Glomerular visceral epithelial cell (primary cell): ENCODE measurements at regions not wholly inside any gene's neighbourhood (a gene's known extent, or its start where the extent isn't known, plus 50 kb on each side); places are given as distances from the start of the nearest gene placed in this dataset.

Source experiments
- DNase-seq: peaks from one replicate; pipeline ENCODE4 v3.0.0-alpha.2; 2016; ENCODE audit errors: extremely low spot score

DNA sequence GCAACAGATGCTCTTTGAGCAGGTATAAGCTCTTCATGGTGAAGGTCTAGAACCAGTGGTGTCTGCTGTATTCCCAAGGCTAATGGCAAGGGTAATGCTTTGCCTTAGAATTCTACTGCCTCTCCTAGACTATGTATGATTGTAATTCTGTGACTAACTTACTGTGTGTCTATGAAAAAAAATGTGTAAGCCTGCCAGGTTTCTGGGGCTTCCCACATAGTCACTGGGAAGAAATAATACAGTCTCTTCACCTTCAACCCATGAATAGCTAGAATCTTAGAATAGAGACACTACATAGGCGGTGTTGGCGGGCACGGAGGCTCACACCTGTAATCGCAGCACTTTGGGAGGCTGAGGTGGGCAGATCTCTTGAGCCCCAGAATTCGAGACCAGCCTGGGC is 84.1 kb downstream of the C11orf91 start:
- no peak for DNase-seq

DNA sequence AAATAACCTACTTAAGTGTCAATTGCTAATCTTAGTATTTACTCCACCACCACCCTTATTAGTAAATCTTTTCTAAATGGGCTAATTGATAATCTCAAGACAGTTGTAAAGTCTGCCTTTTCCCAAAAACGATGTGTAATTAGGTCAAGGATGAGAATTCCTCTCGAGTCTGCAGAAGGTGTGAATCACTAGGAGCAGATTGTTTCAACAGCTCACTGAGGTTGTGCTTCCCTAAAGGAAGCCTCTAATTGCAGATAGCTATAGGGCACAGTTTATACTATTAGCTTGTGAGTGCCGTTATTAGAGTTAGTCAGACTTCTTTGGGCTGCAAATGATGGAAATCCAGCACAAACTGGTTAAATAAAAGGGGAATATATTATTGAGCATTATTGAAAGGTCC is 84.9 kb downstream of the C11orf91 start:
- DNase-seq: no peak

DNA sequence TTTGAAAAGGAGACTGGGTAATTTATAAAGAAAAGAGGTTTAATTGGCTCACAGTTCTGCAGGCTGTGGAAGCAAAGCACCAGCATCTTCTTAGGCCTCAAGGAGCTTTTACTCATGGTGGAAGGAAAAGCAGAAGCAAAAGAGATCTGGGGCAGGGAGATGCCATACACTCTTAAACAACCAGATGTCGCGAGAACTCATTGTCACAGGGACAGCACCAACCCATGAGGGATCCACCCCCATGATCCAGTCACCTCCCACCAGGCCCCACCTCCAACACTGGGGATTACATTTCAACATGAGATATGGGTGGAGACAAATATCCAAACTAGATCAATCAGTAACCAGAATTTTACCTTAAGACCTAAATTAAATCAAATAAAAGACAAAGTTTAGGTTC is 87.2 kb downstream of the C11orf91 start:
- DNase-seq: no peak

DNA sequence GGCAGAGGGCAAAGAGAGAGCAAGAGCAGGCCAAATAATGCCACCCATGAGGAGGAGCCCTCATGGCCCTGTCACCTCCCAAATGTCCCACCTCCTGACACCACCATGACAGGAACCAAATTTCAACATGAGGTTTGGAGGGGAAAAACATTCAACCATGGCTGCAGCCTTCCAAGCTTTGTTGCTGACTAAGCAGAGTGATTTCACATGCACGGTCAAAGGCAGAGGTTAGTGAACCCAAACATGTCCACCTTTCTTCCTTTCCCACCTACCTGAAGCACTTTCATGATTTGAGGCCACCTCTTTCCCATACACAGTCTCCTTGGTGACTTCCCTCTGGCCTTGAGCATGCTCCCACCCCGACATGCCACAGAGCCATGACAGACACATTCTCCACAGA is 89.7 kb downstream of the C11orf91 start:
- DNase-seq: no peak

DNA sequence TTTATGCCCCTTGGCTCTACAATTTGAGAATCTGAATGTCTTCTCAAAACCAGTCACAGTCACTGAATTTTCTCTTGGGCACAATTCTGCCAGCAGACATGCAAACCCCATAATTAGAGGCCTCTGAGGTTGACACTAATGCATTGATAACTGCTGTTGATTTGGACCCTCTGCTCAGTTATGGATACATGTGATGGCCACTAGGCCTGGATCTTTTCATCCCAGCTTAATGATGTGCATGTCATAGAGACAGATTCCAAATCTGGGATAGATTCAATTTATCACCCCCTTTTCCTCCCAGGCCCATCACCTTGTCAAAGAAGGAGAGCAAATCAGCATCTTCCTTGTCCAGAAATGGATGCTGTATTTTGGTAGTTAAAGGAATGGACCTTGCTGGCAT is 92.2 kb downstream of the C11orf91 start:
- DNase-seq: no peak

DNA sequence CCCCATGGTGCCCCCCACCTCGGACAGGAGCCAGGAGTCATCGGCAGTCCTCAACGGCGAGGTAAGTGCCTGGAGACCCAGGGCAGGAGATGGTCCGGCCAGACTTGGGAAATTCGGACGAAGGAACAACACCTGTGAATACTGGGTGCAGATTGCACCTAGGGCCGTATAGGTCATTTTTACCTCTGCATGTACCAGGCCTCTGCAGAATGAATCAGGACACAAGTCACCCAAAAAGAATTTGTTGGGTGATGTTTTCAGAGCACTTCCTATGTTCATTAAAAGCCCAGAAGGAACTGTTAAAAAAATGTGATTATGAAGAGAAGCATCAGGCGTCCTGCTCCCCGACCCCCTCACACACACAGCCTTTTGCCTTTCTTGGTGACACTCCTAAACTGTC is 93.9 kb downstream of the C11orf91 start:
- no peak for DNase-seq

DNA sequence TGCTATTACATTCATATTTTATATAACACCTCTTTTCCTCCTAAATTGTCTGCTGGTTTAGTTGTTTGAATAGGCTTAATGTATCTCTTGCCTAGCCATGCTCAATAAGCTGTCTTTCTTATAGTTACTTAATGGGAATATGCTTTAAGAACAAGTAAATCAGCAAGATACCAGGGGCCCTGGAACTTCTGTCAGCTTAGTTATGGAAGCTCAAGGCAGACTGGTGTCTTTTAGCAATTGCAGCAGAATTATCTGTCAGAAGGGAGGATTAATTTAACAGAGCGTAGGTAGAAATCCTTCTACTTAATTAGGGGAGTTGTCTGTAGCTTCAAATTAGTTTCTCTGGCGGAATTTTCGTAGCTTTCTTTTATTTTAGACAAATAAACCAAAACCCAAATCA is 94.9 kb downstream of the C11orf91 start:
- DNase-seq: no peak

DNA sequence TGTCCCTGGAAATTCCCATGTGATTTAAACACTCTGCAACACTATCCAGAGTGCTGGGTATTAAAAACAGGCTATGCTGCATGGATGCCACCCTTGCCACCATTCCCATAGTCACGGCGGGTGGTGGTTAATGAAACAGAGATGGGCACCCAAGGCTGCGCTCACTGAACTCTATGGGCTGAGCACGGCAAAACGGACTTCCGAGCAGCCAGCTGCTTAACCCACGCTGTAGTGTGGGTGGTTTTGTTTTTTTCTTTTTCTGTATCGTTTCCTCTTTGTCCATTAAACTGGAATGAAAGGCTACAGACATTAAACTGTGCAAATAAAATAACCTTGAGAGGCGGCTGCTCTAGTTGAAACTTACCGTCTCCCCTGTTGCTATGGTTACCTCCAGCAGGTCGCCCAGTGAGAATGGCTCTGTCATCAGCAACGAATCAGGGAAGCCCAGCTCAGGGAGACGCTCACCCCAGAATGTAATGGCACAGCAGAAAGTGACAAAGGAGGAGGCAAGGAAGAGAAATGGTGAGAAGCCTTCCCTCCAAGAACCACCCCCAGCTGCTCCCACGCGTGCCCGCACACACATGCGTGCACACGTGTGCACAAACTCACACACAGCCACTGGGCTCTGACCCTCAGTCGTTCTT is 102.1 kb downstream of the C11orf91 start:
- no peak for DNase-seq

DNA sequence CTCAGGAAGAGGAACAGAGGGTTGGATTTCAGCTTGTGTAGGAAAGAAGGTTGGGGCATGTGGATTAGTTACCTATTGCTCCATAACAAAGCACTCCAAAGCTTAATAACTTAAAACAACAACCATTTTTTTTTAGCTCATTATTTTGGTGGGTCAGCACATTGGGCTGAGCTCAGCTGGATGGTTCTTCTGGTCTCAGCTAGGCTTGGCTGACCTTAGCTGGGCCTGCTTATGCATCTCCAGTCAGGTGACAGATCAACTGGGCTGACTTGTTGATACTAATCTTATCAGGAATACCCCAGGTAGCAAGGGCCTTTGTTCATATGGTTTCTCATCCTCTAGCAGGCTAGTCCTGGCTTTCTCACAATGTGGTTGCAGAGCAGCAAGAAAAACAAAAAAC is 106.4 kb downstream of the C11orf91 start:
- DNase-seq: no peak

DNA sequence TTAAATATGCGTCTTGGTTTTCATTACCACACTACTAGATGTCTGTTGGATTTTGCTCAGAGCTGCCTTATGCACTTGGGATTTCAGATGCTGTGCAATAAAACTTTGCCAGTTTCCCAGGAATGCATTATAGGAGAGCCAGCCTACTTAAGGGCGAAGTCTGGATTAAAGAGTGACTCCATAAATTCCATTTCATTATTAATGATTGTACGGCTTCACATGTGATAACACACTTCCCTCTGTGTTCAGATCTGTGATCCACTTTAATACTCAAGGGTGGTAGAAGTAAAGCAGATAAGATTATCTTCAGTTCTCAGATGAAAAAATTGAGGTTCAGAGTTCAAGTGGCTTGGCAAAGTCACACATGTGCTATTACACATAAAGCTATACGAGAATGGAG is 110.2 kb downstream of the C11orf91 start:
- no peak for DNase-seq

DNA sequence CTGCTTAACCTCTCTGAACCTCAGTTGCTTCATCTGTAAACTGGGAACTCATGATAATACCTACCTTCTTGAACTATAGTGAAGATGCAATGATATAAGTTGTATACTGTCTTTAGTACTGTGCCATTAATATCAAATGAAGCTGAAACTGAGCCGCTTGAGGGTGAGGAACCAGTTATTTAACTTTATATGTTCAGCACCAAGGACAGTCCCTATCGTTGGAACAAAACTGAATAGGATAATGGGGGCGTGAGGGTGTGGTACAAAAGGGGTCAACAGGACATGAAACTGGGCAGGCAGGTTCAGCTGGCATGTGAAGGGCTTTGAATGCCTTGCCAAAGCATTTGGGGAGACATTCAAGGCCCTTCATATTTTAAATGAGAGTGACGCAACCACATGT is 112.6 kb downstream of the C11orf91 start:
- no peak for DNase-seq

DNA sequence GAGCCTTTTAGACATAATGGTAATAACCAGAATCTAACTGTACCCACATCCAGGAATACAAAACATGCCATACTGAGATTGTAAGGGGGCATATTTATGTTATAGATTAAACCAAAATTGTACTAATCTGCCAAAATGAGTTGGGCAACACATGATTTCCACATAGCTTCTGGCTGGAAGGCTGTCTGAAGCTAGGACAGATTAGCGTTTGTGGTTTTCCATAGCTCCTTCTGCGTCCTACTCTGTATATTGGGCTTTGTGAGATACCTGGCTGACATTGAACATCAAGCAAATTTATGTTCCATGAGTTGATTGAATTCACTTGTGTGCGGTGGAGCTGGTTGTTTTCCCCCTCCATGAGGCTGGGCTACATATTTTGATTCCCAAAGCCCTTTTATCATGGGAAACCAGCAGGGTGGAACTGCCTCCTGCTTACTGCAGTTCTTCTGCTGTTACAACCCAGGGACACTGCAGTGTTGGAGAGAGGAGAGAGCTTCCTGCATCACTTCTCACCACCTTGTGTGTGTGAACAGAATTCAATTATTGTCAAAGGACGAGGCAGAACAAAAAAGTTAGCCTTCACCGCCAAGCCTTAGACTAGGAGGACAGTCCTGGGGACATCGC is 114.9 kb downstream of the C11orf91 start:
- DNase-seq: peak; percentile 13

DNA sequence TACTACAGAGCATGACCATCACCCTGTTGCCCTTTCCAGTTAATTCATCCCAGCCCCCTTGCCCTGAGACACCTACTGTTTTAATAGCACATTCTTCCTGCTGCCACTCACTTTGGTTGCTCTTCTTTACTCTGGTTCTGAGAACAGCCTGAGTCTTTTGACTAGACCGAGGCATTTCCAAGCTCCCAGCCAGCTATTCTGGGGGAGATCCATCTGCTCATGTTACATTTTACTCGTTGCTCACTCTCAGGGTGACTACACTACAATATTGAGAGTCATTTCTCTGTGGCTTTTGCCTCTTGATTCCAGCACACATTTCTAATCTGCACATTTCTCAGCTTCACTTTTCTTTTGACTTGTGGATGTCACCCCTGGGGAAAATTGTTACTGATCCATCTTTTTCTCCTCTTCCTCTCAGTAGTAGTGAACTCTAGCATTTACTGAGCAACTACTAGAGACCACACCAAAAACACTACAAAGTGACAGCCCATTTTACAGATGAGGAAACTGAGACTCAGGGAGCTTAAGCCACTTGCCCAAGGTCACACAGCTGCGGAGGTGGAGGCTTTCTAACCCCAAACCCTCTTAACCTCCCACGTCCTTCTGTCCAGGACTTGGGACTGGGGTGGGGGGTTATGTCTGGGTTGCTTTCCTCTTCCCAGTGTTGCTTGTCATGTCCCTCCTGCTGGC is 117.8 kb downstream of the C11orf91 start:
- DNase-seq: no peak

DNA sequence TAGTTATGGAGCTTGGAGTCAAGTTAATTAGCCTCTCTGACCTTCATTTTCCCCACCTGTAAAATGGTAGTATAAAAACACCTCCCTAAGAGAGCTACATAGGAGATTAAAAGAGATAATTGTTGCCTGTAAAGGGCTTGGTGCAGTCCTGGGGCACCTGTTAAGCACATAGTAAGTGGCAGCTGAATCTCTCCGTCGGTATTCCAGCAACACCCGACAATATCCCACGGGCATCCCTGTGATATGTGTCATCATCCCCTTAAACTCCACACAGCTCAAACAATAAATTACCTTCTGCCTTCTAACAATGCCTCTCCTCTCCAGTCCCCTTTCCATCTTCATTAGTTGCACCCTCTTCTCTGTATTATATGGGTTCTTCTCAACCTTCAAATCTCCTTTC is 121.5 kb downstream of the C11orf91 start:
- DNase-seq: no peak

DNA sequence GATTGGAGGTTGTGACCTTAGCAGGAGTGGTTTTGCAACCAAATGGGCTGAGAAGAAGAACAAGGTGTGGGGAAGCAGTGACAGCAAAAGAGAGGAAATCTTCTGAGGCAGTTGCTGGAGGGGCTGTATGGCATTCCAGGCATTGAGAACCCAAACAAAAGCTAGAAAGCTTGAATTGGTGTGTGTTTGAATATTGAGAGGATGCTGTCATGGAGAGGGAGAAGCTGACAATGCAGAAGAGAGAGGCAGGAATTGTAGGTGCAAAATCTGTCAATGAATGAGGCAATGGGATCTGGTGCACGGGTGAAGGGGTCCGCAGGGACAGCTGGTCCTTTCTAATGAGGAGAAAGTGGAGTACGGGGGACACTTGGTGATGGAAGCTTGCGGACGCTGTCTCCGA is 123.4 kb downstream of the C11orf91 start:
- DNase-seq: no peak

DNA sequence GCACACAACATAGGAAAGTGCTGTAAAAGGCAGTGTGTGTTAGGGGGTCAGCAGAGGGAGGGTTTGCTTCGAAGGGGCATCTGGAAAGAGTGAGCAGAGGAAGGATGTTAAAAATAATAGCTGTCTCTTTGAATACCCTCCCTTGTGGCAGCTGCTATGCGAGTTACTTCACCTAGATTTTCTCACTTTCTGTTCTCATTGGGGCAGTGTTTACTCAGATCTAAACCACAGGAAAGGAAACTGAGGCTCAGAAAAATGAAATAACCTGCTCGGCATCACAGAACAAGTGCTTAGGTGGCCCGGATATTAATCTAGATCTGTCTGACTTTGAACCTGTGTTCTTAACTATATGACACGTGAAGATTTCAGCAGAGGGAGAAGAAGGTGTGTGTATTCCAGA is 125.3 kb downstream of the C11orf91 start:
- no peak for DNase-seq

DNA sequence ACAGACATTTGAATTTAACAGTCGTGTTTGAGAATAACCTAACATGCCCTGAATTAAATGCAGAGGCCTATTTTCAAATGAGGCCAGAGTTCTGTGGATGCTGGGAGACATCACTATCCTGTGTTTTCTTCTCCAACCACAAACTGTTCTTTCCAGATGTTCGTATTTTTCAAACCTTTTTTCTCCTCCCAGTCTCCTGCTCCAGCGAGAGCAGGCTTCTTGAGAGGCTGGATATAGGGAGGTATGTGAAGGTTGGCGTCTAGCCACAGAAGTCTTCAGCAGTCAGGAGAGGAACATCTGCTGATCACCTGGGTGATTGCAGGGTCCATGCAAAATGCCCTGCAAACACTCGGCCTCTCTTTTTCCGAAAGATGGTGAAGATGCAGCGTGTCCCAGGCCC is 126.3 kb downstream of the C11orf91 start:
- DNase-seq: no peak

DNA sequence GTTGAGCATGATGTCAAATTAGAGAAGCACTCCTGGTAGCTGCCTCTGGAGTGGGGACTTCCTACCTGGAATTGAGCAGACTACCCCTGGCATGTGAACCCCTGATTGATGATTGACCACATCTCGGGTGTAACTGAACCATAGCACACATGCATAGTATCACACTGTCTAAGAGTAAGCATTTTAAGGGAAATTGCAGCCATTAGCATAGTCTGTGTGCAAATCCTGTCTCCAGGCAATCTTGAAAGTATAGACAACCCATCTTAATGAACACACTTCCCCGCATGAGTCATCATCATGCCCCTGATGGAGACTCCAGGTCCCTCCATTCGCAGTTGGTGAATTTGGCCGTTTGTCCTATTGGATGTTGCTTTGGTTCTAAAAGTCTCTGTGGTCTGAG is 131.3 kb downstream of the C11orf91 start:
- no peak for DNase-seq

DNA sequence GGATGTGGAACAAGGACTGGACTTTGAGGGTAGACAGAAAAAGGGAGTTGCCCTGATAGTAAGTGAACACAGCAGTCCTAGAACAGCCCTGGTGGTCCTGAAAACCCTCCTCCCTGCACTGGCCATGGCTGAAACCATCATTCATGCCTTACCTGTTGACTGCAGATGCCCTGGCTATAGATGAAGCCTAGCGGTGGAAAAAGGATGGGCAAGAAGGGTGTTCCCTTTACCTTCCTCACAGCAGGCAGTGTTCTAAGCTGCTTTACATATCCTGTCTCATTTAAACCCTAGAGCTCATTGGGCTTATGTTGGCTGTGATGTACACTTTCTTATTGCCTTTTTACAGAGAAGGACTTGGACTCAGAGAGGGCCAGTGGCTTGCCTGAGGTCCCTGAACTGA is 133.6 kb downstream of the C11orf91 start:
- no peak for DNase-seq

DNA sequence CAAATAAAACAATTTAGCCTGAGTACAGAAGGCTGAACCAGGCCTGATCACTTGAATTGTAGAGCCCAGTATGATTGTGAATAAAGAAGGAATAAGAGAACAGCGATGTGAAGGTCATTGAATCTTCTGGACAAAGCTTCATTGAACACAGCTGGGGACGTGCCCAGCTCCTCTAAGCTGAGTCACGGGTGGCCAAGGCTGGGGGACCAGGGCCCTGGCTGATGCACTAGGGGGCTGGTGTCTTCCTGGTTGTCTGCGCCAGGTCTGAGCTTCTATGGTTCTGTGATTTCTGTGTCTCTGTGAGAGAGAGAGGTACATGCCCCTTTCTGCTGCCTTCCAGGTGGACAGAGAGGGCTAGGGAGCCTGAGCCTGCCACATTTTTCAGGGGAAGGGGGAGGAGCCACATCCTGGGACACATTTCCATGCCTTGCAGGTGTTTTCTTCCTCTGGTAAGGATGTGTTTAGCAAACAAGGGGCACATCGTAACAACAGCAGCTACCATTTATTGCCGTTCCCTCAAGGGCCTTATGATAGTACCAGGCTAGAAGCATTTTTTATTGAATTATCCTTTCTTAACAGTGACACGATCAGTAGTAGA is 135.7 kb downstream of the C11orf91 start:
- DNase-seq: no peak

DNA sequence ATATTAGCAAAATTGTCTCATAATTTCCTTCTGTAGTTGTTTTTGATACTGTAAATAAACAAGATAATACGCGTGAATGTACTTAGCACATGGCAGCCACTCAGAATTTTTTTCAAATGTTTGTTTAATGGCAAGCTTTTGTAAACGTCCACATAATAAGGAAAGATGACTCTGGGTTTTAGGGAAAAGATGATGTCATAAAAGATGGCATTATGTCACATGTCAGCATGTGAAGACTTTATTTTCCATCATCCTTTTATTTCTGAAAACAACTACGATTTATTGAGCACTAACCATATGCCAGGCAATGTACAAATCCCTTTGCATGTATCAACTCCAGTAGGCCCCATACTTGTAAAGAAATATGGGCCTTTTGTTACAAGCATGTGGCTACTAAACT is 139.9 kb downstream of the C11orf91 start:
- no peak for DNase-seq

DNA sequence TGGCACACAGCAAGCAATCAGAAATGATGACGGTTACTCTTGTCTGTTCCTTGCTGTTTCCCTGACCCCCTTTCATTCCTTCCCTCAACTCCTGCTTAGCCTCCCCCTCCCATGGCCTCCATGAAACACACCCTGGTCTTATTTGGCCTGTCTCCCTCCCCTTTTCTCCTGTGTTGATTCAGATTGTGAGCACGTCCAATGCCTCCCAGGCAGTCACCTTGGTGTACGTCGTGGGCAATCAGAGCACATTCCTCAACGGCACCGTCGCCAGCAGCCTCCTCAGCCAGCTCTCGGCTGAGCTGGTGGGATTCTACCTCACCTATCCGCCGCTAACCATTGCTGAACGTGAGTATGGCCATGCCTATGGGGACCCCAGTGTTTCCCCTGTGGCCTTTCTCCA is 141.1 kb downstream of the C11orf91 start:
- no peak for DNase-seq

DNA sequence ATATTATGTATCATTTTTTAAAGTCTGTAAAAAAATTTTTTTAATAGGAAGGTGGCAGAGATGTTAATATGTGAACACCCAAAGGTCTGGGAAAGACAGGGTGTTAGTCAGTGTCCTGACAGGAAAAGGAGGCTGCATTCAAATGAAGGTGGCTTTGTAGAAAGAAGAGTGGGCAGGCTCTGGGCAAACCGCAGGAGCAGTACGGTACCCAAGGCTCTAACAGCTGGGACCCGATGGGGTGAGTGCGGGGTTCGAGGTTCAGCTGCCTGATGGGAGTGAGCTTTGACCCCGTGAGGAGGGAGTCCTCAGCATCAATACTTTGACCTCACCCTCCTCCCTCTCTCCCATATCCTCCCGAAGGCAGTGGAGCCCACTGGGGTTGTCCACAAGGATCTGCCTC is 142.5 kb downstream of the C11orf91 start:
- DNase-seq: no peak
